ENCODE measurements at regions not wholly inside any gene's neighbourhood (a gene's known extent, or its start where the extent isn't known, plus 50 kb on each side); places are given as distances from the start of the nearest gene placed in this dataset.
"Not testable (repeated sequence)": the region's sequence is repeated elsewhere in the genome, so short reads cannot be mapped to it uniquely, and the experiment has no call there.

DNA sequence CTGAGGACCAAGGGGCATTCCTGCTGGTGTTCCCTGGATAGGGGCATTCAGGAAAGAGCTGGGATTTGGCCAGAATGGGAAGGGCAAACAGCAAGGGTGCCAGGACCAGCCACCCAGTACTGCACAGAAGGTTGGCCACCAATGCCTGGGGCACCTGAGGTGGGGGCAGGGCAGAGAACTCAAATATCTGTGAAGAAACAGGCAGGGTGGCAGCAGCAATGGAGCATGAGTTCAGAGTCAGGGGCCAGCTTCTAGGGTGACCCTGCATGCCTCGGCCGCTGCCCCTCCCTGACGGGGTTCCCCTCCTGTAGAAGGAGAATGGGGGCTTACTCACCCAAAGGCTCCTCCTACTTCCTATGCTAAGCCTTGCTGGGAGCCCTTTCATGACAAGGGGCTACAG lies 79.3 kb upstream of the SHANK2 start:
- DNase-seq: no peak

- DNase-seq: no peak
Measured at GRCh38 chr11:71330996-71331395, 78.6 kb upstream of the SHANK2 start.

DNA sequence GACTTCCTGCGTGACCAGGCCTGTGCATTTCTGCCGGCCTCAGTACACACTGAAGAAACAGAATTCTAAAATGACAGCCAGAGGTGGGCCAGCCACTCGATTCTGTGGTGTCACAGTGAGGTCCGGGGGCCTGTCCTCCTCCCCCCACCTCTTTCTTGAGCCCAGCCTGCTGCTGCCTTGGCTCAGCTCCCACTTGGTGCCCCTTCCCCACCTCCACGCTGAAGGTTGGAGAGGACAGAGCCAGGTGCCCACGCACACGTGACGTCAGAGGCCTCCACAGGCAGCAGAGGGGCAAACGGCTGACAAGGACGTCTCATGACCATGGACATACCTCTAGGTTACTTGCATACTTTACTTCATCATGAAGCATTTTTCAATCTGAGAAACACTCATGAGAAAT lies 78.0 kb upstream of the SHANK2 start:
- DNase-seq: no peak

- no peak for DNase-seq
Measured at GRCh38 chr11:71329786-71330185, 77.4 kb upstream of the SHANK2 start.

GRCh38 chr11:71329165-71329510 lies 76.8 kb upstream of the SHANK2 start:
- DNase-seq: no peak

GRCh38 chr11:71327156-71328085 lies 75.0 kb upstream of the SHANK2 start:
- no peak for DNase-seq

DNA sequence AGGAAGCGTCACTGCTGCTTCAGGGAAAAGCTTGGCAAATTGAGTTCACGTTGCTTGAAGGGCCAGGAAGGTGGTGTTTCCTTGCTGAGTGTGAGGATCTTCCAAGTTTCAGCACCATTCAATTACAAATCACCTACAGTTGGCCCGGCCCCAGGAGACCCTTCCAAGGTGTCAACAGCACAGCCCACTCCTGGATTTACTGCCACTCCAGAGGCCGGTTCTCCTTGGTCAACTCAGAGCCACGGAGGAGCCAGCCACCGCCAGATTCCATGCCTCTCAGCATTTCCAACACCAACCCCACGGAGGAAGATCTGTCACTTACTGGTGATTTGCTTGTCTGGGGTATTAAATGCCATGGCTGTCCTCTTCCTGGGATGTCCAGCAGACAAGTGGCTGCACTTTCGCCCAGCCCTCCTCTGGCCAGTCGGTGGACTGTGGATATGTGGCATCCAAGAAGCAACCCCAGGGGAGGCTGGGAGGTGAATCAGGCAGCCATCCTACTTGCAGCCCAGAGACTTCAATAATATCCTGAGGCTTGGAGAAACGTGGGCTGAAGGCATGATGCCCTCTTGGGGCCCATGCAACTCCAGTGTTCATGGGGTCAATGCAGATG lies 74.1 kb upstream of the SHANK2 start:
- DNase-seq: no peak

GRCh38 chr11:71325418-71326327 lies 73.3 kb upstream of the SHANK2 start:
- DNase-seq: no peak

- no peak for DNase-seq
Measured at GRCh38 chr11:71324788-71325417, 72.5 kb upstream of the SHANK2 start.

- DNase-seq: no peak
Measured at GRCh38 chr11:71323876-71324526, 71.6 kb upstream of the SHANK2 start.

- no peak for DNase-seq
Measured at GRCh38 chr11:71322861-71323582, 70.6 kb upstream of the SHANK2 start.

DNA sequence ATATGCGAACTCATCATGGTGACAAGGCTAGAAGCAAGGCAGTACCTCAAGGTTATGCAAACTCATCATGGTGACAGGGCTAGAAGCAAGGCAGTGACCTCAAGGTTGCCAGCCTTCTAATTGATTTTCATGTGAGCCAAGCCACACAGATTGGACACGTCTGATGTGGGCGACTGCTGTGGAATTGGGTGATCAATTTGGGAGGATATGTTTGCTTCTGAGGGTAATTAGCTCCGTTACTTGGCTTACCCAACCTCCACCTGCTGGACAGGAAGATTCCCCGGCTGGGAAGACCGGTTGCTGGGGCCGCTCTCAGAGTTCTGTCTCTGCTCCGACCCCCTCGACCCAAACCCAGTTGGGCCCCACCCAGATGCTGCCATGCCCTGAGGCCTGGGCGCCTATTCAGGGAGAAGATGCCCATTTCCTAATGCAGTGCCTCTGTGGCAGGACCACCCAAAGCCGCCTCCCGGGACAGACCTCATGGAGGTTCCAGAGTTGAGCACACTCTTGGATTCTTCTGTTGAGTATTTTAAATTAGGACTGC lies 69.9 kb upstream of the SHANK2 start:
- DNase-seq: no peak

DNA sequence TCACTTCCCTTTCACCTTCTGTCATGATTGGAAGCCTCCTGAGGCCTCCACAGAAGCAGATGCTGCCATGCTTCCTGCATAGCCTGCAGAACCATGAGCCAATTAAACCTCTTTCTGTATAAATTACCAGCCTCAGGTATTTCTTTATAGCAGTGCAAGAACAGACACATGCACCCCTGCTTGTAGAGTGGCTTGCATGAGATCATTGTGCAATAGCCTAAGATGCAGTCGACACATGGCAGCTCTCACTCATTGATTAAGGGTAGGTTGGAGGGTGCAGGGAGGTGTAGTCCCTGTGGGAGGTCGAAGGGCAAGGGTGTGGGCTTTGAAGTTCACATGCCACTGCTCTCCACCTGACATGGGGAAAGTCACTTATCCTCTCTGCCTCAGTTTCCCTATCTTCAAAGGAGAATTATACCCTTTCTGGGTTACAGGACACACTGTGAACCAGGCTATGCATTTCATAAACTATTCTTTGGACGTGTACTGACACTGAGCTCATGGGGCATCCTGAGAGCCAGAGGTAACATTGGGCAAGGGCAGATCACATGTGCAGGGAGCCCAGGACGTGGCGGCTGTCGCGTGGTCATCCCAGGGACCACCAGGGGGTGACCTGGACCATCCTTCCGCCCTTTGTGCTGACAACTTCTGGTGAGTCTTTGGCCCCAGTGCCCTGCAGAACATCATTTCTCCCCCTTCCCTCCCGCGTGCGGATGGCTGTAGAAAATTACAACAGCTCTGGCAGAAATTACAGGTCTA lies 69.2 kb upstream of the SHANK2 start:
- no peak for DNase-seq

DNA sequence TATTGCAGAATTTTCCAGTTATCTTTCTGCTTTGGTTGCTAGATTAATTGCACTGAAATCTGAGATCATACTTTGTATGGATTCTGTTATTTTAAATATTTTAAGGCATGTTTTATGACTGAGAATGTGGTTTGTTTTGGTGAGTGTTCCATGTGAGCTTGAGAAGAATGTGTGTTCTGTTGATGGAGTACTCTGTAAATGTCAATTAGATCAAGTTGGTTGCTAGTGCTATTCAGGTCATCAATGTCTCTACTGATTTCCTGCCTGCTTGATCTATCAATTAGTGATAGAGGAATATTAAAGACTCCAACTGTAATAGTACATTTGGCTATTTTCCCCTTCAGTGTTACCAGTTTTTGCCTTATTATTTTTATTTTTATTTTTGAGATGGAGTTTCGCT lies 64.3 kb upstream of the SHANK2 start:
- DNase-seq: no peak

DNA sequence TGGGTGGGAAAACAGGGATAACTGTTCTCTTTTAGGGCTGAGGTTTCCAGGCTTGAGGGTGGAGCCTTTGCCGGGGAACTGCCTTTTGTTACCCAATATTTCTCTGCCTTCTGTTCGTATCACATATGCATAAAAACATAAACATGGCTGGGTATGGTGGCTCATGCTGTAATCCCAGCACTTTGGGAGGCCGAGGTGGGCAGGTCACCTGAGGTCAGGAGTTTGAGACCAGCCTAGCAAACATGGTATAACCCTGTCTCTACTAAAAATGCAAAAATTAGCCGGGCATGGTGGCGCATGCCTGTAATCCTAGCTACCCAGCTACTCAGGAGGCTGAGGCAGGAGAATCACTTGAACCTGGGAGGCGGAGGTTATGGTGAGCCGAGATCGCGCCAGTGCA lies 60.2 kb upstream of the SHANK2 start:
- not testable (repeated sequence) for DNase-seq

GRCh38 chr11:71311928-71312510 lies 59.6 kb upstream of the SHANK2 start:
- DNase-seq: no peak

DNA sequence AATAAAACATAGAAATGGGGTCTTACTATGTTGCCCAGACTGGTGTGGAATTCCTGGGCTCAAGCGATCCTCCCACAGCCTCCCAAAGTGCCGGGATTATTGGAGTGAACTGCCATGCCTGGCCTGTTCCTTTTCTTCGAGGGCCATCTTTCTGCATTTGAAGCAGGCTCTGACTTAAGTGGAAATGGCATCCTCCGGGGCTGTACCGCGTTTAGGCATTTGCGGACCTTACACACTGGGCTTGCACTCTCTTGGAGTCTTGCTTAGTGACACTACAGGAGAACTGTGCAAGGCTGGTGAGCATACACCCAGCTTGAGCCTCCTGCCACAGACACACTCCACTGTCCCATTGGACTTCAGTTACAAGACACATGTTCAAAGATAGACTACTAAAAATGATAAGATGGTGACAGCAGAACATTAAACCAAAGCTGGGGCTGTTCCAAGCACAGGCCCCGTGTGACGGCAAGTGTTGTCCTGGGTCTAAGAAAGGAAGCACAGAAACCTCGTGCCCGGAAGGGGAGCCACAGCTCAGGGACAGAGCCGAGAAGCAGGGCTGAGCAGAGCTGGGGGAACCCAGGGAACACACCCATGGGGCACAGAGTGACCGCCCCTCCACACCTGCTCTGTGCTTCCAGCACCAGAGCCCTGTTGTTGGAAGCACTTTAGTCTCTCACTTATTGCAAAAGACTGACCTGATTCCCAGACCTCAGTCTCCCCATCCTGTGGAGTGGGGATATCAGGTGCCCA lies 59.0 kb upstream of the SHANK2 start:
- no peak for DNase-seq

DNA sequence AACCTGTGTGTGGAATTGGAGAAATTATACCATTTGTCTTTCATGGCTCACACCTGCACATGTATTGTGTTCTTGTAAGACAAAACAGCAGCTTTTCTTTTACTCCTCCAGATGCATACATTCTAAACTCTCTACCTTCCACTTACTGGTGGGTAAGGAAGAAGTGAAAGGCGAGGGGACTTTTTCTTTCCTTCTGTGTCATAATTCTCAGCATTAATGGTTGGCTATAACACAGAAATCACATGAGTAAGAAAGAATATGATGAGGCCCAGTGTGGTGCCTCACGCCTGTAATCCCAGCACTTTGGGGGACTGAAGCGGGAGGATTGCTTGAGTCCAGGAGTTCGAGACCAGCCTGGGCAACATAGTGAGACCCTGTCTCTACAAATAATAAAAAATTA lies 57.8 kb upstream of the SHANK2 start:
- DNase-seq: no peak

- no peak for DNase-seq
Measured at GRCh38 chr11:71309611-71310010, 57.2 kb upstream of the SHANK2 start.

GRCh38 chr11:71309181-71309580 lies 56.8 kb upstream of the SHANK2 start:
- no peak for DNase-seq

All from stimulated activated CD4-positive, alpha-beta T cell treated with anti-CD3 and anti-CD28 coated beads, Interleukin-4, amount 100 ng/mL, for 1 hour (primary cell).